Ovary (tissue), 3 donors: ENCODE measurements at regions not wholly inside any gene's neighbourhood (a gene's known extent, or its start where the extent isn't known, plus 50 kb on each side); places are given as distances from the start of the nearest gene placed in this dataset.

Experiments
- EP300 ChIP-seq: sonication (generic); formaldehyde crosslinking; IDR thresholded peaks from one replicate; pipeline ENCODE4 v1.6.1; 2017; ENCODE audit warnings: antibody characterized with exemption
- POLR2A ChIP-seq: fragments of 450-650 bp; IDR thresholded peaks from one replicate; pipeline ENCODE4 v1.6.1; 2017; ENCODE audit warnings: antibody characterized with exemption, mild to moderate bottlenecking, moderate library complexity
- TF ChIP-seq, protein P1 (sequence below), 3 donors: fragments of 450-650 bp in 2 of 3; fragments of 200-600 bp in 1 of 3; IDR thresholded peaks; one replicate each; pipeline versions ENCODE4 v1.5.1 to v1.8.0; 2016 to 2022; ENCODE audit warnings: antibody characterized with exemption in 3 of 3, mild to moderate bottlenecking in 1 of 3
- donor health status: DM: no; HTN: no; CAD: no.

DNA sequence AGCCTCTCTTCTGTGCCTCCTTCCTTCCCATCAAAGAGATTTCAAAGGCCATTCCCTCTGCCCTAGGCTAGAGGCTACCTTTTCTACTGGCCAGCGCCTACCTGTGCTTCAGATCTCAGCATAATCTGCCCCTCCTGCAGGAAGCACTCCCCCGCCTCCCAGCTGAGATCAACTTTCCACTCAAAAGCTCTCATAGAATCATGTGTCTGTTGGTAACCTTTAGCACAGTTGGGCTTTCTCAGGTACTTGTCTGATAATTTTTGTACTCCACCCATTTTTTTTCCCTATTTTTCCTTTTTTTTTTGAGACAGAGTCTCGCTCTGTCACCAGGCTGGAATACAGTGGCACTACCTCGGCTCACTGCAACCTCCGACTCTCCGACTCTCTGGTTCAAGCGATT, 231.0 kb upstream of the PRSS58 start:
- TF ChIP-seq, protein P1, sequence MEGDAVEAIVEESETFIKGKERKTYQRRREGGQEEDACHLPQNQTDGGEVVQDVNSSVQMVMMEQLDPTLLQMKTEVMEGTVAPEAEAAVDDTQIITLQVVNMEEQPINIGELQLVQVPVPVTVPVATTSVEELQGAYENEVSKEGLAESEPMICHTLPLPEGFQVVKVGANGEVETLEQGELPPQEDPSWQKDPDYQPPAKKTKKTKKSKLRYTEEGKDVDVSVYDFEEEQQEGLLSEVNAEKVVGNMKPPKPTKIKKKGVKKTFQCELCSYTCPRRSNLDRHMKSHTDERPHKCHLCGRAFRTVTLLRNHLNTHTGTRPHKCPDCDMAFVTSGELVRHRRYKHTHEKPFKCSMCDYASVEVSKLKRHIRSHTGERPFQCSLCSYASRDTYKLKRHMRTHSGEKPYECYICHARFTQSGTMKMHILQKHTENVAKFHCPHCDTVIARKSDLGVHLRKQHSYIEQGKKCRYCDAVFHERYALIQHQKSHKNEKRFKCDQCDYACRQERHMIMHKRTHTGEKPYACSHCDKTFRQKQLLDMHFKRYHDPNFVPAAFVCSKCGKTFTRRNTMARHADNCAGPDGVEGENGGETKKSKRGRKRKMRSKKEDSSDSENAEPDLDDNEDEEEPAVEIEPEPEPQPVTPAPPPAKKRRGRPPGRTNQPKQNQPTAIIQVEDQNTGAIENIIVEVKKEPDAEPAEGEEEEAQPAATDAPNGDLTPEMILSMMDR (IDR thresholded peaks at IDR 0.05) = no peak
- TF ChIP-seq POLR2A = no peak
- TF ChIP-seq EP300 = no peak
